ENCODE measurements at regions not wholly inside any gene's neighbourhood (a gene's known extent, or its start where the extent isn't known, plus 50 kb on each side); places are given as distances from the start of the nearest gene placed in this dataset.

DNA sequence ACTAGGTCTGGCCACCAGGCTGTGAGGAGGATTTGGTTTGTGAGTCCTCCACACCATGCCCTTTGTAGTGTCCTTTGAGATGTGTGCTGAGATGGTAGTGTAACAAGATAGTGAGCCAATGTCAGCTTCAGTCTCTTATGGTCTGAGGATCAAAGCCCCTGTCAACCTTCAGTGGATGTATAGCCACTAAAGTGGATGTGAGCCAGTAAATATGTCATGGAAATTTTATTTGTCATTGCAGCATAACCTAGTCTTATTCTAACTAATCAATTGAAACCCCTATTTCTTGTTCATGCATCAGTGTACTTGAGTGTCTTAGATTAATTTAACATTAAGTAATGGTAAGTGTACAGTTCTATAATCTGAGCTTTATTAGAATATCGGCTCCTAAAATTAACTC, 51.0 kb upstream of the WAC start:
- DNase-seq (ENCODE audit: low read depth in 2 of 2, low spot score in 1 of 2) = no peak
